GM12873 (cell line): ENCODE measurements at regions not wholly inside any gene's neighbourhood (a gene's known extent, or its start where the extent isn't known, plus 50 kb on each side); places are given as distances from the start of the nearest gene placed in this dataset.

Source experiments
- CTCF ChIP-seq: IDR thresholded peaks from 2 replicates; pipeline ENCODE4 v1.5.1; 2012; ENCODE audit warnings: low read depth, mild to moderate bottlenecking, moderate library complexity, low read length, control low read depth; ENCODE audit not compliant: insufficient read depth; ENCODE audit errors: missing control alignments

GRCh38 chr3:177347611-177348010, 150.3 kb upstream of the TBL1XR1 start:
- no peak for TF ChIP-seq CTCF

- TF ChIP-seq CTCF, result no peak
These were observed 151.7 kb upstream of the TBL1XR1 start for GRCh38 chr3:177348974-177349373.

GRCh38 chr3:177349384-177349783, 152.1 kb upstream of the TBL1XR1 start:
- TF ChIP-seq CTCF, result no peak

GRCh38 chr3:177350121-177350520, 152.8 kb upstream of the TBL1XR1 start:
- TF ChIP-seq CTCF, result no peak

- no peak for TF ChIP-seq CTCF
These were observed 153.9 kb upstream of the TBL1XR1 start for GRCh38 chr3:177351206-177351605.

- no peak for TF ChIP-seq CTCF
These were observed 154.5 kb upstream of the TBL1XR1 start for GRCh38 chr3:177351757-177352158.

GRCh38 chr3:177352424-177352823, 155.1 kb upstream of the TBL1XR1 start:
- no peak for TF ChIP-seq CTCF
